A673 (cell line): ENCODE measurements at regions not wholly inside any gene's neighbourhood (a gene's known extent, or its start where the extent isn't known, plus 50 kb on each side); places are given as distances from the start of the nearest gene placed in this dataset.

Experiments
- CTCF ChIP-seq: fragments of 300-800, 200-600 bp; sonication (generic); conservative IDR thresholded peaks from 2 replicates; pipeline ENCODE4 v1.5.1; 2017; ENCODE audit warnings: low read depth, mild to moderate bottlenecking, antibody characterized with exemption, low read length, moderate library complexity, mixed read lengths
- EZH2 ChIP-seq: fragments of 200-600 bp; sonication (generic); IDR thresholded peaks from 2 replicates; pipeline ENCODE4 v1.6.1; 2017; ENCODE audit warnings: borderline replicate concordance, low read depth, mild to moderate bottlenecking, mixed read lengths, antibody characterized with exemption, low read length; ENCODE audit not compliant: poor library complexity, severe bottlenecking

- TF ChIP-seq CTCF (no peak), EZH2 (no peak)
Measured at GRCh38 chr11:92531065-92531739, 306.6 kb downstream of the FAT3 start.
